ENCODE measurements at regions not wholly inside any gene's neighbourhood (a gene's known extent, or its start where the extent isn't known, plus 50 kb on each side); places are given as distances from the start of the nearest gene placed in this dataset.
"Not testable (repeated sequence)": the region's sequence is repeated elsewhere in the genome, so short reads cannot be mapped to it uniquely, and the experiment has no call there.

DNA sequence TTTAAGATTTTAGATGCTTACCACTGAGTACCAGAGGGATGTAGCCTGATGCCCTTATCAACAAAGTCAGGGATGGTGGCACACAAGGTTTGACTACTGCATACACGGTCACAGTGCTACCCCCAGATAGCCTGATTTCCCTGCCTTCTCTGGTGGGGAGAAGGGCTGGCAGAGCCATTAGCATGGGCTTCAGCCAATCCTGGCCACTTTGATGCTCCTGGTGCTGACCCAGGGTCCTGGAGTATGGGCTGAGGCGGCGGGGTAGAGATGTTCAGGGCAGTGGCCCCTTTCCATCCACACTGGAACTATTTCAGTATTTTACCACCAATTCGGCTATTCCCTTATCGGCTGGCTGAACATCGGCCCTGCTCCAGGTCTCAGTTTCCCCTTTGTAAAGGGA, 83.2 kb downstream of the POTEB3 start:
- H3K4me3 ChIP-seq; POLR2A ChIA-PET; H3K4me2 ChIP-seq (ENCODE audit: insufficient read depth, low read length); H2AFZ ChIP-seq (ENCODE audit: low read depth, low read length); H3K27ac ChIP-seq (ENCODE audit: extremely low read depth, low read depth, low read length); H3K9ac ChIP-seq (ENCODE audit: insufficient read depth in 1 of 2, low read depth in 2 of 2, low read length in 2 of 2); H3K79me2 ChIP-seq (ENCODE audit: control insufficient read depth, insufficient read depth, low read length); H4K20me1 ChIP-seq (replicated peaks; ENCODE audit: control insufficient read depth, insufficient read depth, low read length); FAIRE-seq; H3K4me1 ChIP-seq (replicated peaks in 1 of 2; ENCODE audit: control insufficient read depth in 2 of 2, insufficient read depth in 2 of 2, low read length in 2 of 2); DNase-seq (ENCODE audit: extremely low read depth in 1 of 4, low spot score in 3 of 4); ATAC-seq; BruUV-seq (replicated peaks); H3K36me3 ChIP-seq (ENCODE audit: control insufficient read depth, insufficient read depth, low read length); H3K9me3 ChIP-seq (replicated peaks; ENCODE audit: control insufficient read depth, insufficient read depth, low read depth, low read length); H3K9me1 ChIP-seq (ENCODE audit: control insufficient read depth, insufficient read depth, low read length); in situ Hi-C loops (cut with MboI); intact Hi-C loops (cut with micrococcal nuclease); CTCF ChIA-PET (ENCODE audit: low intra/inter-chr PET ratio); H3K27me3 ChIP-seq (ENCODE audit: control insufficient read depth in 2 of 2, insufficient read depth in 2 of 2, low read length in 2 of 2): not testable (repeated sequence)
- WGBS (ENCODE audit: insufficient coverage, low coverage, missing lambda C conversion rate) = no CpG with 5 or more reads among the region's 6 CpGs

DNA sequence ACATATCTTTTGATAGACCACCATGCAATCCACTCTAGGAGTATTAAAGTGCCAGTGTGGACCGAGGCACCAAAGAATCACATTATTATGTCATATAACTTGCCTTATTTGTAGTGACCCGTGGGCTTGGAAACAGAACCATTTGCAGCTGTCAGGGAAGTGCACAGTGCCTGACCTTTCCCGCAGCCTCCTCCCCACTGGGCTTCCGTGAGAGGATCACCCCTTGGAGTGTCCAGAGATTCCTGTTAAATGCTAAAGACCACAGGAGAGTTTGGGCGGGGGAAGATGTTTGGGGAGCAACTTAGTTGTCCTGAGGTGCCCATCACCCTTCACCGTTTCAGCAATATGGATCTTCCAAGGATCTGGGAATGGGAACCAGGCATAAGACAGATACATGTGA, 84.4 kb downstream of the POTEB3 start:
- POLR2A ChIA-PET; H3K27ac ChIP-seq (ENCODE audit: extremely low read depth, low read depth, low read length): not testable (repeated sequence)

GRCh38 chr15:21354597-21354996, 85.7 kb downstream of the POTEB3 start:
- CTCF ChIA-PET (ENCODE audit: low intra/inter-chr PET ratio); H2AFZ ChIP-seq (ENCODE audit: low read depth, low read length); H4K20me1 ChIP-seq (replicated peaks; ENCODE audit: control insufficient read depth, insufficient read depth, low read length); FAIRE-seq; in situ Hi-C loops (cut with MboI); ATAC-seq; H3K9me1 ChIP-seq (ENCODE audit: control insufficient read depth, insufficient read depth, low read length); H3K27ac ChIP-seq (ENCODE audit: extremely low read depth, low read depth, low read length); H3K4me1 ChIP-seq (replicated peaks in 1 of 2; ENCODE audit: control insufficient read depth in 2 of 2, insufficient read depth in 2 of 2, low read length in 2 of 2); H3K36me3 ChIP-seq (ENCODE audit: control insufficient read depth, insufficient read depth, low read length); BruUV-seq (replicated peaks); H3K9ac ChIP-seq (ENCODE audit: insufficient read depth in 1 of 2, low read depth in 2 of 2, low read length in 2 of 2); DNase-seq (ENCODE audit: extremely low read depth in 1 of 4, low spot score in 3 of 4); H3K79me2 ChIP-seq (ENCODE audit: control insufficient read depth, insufficient read depth, low read length); H3K4me3 ChIP-seq; H3K27me3 ChIP-seq (ENCODE audit: control insufficient read depth in 2 of 2, insufficient read depth in 2 of 2, low read length in 2 of 2); H3K9me3 ChIP-seq (replicated peaks; ENCODE audit: control insufficient read depth, insufficient read depth, low read depth, low read length); H3K4me2 ChIP-seq (ENCODE audit: insufficient read depth, low read length); intact Hi-C loops (cut with micrococcal nuclease); POLR2A ChIA-PET: not testable (repeated sequence)
- WGBS (ENCODE audit: insufficient coverage, low coverage, missing lambda C conversion rate) = no CpG with 5 or more reads among the region's 20 CpGs

More for the DNA sequence above, 84.4 kb downstream of the POTEB3 start:
- H2AFZ ChIP-seq (ENCODE audit: low read depth, low read length); H4K20me1 ChIP-seq (replicated peaks; ENCODE audit: control insufficient read depth, insufficient read depth, low read length); in situ Hi-C loops (cut with MboI); H3K9me1 ChIP-seq (ENCODE audit: control insufficient read depth, insufficient read depth, low read length); CTCF ChIA-PET (ENCODE audit: low intra/inter-chr PET ratio); H3K4me2 ChIP-seq (ENCODE audit: insufficient read depth, low read length); H3K9ac ChIP-seq (ENCODE audit: insufficient read depth in 1 of 2, low read depth in 2 of 2, low read length in 2 of 2); ATAC-seq; DNase-seq (ENCODE audit: extremely low read depth in 1 of 4, low spot score in 3 of 4); H3K36me3 ChIP-seq (ENCODE audit: control insufficient read depth, insufficient read depth, low read length); BruUV-seq (replicated peaks); H3K4me1 ChIP-seq (replicated peaks in 1 of 2; ENCODE audit: control insufficient read depth in 2 of 2, insufficient read depth in 2 of 2, low read length in 2 of 2); H3K4me3 ChIP-seq; H3K9me3 ChIP-seq (replicated peaks; ENCODE audit: control insufficient read depth, insufficient read depth, low read depth, low read length); intact Hi-C loops (cut with micrococcal nuclease); H3K79me2 ChIP-seq (ENCODE audit: control insufficient read depth, insufficient read depth, low read length); H3K27me3 ChIP-seq (ENCODE audit: control insufficient read depth in 2 of 2, insufficient read depth in 2 of 2, low read length in 2 of 2); FAIRE-seq: not testable (repeated sequence)
- 0% methylated on average over 2 of the region's 6 CpGs for WGBS (ENCODE audit: insufficient coverage, low coverage, missing lambda C conversion rate)

DNA sequence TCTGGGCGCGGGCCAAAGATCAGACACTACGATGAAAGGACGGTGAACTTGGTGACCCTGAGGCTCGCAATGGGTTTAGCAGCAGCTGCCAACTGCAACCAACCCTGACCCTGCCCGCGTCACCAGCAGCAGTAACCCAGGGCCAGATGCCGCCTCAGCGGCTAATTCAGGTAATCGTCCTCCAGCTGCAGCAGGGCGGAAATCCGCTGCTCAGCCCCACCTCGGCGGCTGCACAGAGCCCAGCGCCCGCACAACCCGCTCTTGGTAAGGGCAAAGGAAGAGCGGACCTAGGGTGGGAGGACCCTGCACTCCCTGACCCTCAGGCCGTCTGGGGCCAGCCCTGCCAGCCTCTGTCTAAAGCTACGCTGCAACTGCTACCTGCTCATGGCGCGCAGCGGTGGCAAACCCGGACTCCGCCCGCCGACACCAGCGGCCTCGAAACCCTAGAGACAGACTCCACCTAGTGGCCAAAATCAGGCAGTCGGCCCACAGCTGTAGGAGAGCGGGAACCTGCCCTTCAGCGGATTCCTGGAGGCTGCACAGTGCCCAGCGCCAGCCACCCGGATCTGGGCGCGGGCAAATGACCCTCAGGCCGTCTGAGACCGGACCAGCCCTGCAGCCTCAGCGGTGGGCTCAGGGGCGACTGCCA, 87.5 kb downstream of the POTEB3 start:
- H3K27ac ChIP-seq (ENCODE audit: extremely low read depth, low read depth, low read length); H3K9me1 ChIP-seq (ENCODE audit: control insufficient read depth, insufficient read depth, low read length); CTCF ChIA-PET (ENCODE audit: low intra/inter-chr PET ratio); ATAC-seq; H3K9ac ChIP-seq (ENCODE audit: insufficient read depth in 1 of 2, low read depth in 2 of 2, low read length in 2 of 2); POLR2A ChIA-PET; H2AFZ ChIP-seq (ENCODE audit: low read depth, low read length); H4K20me1 ChIP-seq (replicated peaks; ENCODE audit: control insufficient read depth, insufficient read depth, low read length); H3K27me3 ChIP-seq (ENCODE audit: control insufficient read depth in 2 of 2, insufficient read depth in 2 of 2, low read length in 2 of 2); in situ Hi-C loops (cut with MboI); H3K4me2 ChIP-seq (ENCODE audit: insufficient read depth, low read length); intact Hi-C loops (cut with micrococcal nuclease); H3K4me1 ChIP-seq (replicated peaks in 1 of 2; ENCODE audit: control insufficient read depth in 2 of 2, insufficient read depth in 2 of 2, low read length in 2 of 2); H3K9me3 ChIP-seq (replicated peaks; ENCODE audit: control insufficient read depth, insufficient read depth, low read depth, low read length); H3K4me3 ChIP-seq; H3K79me2 ChIP-seq (ENCODE audit: control insufficient read depth, insufficient read depth, low read length); H3K36me3 ChIP-seq (ENCODE audit: control insufficient read depth, insufficient read depth, low read length); DNase-seq (ENCODE audit: extremely low read depth in 1 of 4, low spot score in 3 of 4); BruUV-seq (replicated peaks): not testable (repeated sequence)
- WGBS (ENCODE audit: insufficient coverage, low coverage, missing lambda C conversion rate) = no CpG with 5 or more reads among the region's 40 CpGs
- peak; percentile 44 for FAIRE-seq
